ENCODE measurements at regions not wholly inside any gene's neighbourhood (a gene's known extent, or its start where the extent isn't known, plus 50 kb on each side); places are given as distances from the start of the nearest gene placed in this dataset.

DNA sequence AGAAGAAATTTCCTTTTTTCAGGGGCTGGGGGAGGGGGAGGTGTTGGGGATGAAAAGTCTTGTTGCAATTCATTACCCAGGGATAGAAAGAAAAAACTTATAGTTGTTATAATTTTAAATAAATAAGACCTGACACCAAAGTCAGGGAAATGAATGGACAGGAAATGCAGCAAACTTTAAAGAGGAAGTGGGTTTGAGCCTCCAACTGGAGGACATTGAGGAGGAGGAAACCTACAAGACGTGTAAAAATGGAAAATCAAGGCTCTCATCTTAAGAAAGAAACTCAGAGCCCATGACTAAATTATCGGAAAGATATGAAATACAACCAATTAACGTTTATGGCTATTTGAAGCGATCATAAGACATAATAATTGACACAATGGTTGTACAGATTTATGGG lies 54.4 kb downstream of the NIBAN1 start:
- DNase-seq, result no peak

DNA sequence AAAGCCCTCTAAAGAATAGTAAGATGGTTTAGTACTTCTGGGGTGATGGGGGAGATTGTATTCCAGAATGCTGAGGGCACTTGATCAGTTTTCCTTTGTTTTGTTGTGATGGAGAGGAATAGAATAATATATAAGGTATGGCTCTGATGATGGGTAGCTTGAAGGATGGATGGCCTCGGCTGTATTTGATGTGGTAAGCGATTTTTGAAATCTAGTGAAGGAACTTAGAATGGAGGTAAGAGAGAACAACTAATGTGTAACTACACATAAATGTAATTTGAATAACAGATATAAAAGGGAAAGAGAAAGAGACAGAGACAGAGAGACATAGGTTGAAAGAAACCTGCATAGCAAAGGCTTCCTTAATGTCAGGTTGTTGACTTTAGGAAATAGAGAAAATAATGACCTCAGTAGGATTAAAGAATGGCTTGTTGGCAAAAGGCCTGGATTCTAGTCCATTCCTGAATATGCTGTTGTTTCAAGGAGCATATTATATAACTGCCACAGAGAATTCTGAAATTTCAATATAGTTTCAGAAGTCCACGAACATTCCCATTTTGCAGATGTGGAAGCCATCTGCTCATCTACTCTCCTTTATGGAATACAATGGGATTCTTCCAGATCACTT lies 58.7 kb downstream of the NIBAN1 start:
- no peak for DNase-seq

DNA sequence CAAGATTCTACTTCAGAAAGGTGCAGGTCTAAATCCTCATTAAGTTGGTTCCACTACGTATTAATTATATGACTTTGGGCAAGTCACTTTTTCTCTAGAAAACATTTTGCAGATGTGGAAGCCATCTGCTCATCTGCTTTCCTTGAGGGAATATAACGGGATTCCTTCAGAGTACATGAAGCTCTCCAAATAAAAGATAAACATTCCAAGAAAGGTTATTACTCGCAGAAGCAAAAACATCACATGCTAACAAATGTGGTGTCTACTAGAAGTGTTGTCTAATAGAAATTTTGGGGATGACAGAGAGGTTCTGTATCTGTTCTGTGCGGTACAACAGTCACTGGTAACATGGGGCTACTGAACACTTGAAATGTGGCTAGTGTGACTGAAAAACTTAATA lies 60.2 kb downstream of the NIBAN1 start:
- DNase-seq, result no peak

DNA sequence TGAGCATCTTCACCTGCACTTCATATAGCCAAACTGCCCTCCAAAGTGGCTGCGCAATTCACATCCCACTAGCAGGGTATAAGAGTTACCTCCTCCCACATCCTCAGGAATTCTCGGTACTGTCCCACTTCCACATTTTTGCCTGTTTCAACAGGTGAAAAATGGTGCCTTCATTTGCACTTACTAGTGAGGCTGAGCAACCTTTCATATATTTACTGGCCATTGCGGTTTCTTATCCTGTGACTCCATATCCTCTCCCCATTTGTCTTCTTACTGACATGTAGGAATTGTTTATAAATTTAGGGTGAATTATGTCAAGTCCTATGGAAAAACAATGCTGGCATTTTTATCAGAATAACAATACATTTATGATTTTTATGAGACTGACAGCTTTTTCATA lies 61.9 kb downstream of the NIBAN1 start:
- DNase-seq, result no peak

DNA sequence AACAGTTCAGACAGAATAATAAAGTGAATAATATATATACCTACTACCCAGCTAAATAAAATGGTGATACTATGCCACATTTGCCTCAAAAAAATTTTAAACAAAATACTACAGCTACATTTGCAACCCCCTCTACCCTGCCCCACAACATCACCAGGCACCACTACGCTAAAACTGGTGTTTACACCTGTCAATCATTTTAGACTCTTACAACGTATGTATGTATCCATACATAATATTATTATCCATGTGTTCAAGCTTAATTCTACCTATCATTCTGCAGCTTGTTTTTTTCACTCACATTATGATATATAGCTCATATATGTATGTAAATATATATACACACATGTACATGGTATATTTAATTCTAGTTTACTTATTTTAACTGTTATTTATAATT lies 62.5 kb downstream of the NIBAN1 start:
- no peak for DNase-seq

DNA sequence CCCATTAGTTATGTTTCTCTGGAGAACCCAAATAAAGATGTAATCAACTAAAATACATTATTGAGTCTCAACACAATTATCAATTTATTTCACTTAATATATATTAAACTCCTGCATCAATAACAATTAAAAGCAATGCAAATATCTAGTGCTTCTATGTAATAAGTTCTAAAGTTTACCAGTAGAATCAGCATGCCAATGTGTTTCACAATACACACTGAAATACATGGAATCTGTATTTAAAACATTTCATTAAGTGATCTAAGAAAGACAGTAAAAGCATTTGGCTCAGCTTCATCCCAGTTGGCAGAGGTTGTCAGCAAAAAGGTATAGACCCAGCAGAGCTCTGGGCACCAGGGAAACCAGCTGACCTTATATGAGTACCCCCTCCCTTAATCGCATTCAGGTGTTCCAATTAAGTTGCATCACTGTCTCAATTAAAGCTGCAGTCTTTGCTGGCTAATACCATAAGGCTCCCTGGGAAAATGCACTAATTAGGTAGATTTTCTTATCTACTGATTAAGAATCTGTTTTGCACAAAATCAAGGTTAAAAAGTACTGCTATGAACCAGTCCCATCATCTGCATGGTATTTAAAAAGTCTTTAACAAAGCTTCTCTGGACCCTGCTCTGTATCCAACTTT lies 63.1 kb downstream of the NIBAN1 start:
- DNase-seq, result no peak

DNA sequence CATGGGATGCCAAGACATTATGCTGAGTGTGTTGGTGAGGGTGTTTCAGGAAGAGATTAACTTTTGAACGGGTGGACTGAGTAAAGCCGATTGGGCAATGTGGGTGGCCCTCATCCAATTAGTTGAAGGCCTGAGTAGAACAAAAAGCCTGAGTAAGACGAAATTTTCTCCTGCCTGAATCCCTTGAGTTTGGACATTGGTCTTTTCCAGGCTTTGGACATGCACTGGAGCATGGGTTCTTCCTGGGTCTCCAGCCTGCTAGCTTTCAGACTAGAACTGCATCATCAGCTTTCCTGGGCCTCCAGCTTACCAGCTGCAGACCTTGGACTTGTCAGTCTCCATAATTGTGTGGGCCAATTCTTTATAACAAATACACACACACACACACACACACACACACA lies 63.6 kb downstream of the NIBAN1 start:
- DNase-seq, result no peak

DNA sequence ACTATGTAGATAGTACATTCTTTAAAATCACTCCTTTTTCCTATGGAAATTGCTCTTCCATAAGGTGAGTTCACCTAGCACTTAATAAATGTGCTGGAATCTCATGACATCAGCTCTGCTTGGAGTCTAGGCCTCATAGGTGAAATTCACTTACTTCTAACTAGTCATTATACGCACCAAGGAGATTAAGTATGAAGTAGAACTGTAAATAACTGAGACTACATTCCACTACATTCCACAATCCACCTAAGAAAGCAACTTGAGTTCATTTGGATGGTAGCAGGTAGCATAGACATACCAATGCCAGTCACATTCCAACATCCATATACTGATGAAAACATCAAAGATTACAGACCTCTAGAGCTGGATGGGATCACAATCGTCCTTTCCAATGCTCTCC lies 64.3 kb downstream of the NIBAN1 start:
- DNase-seq, result no peak

DNA sequence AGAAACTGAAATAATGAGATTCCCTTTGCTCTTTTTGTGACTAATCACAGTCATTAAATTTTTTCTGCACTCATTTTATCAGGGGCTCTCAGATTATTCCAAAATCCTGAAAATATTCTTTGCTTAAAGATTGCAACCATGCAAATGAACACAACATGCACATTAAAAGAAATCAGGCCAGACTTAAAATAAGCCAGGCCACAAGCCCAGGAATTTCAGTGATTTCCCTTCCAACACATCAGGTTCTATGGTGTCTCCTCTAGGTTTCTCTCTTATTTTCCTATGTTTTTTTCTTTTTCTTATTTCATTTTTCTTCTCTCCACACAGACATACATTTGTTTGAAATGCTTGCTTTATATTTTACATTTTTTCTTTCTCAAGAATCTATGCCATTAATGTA lies 65.3 kb downstream of the NIBAN1 start:
- DNase-seq, result no peak

DNA sequence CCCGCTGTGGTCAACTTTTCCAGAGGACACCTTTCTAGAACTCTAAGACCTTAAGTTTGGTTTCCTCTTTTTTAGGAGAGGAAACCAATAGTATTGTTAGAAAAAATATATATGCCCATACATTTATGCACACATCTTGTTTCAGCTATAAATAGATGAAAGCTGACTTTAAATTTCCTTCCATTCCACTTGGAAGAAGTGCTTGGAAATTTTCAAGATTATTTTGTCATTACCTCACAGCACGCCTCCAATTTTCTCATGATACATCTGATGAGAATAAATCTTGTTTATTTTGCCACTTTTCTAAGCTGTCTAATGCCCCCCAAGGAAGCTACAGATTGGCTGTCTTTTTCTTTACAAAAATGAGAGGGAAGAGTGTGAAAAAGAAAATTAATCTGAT lies 65.8 kb downstream of the NIBAN1 start:
- DNase-seq, result no peak

DNA sequence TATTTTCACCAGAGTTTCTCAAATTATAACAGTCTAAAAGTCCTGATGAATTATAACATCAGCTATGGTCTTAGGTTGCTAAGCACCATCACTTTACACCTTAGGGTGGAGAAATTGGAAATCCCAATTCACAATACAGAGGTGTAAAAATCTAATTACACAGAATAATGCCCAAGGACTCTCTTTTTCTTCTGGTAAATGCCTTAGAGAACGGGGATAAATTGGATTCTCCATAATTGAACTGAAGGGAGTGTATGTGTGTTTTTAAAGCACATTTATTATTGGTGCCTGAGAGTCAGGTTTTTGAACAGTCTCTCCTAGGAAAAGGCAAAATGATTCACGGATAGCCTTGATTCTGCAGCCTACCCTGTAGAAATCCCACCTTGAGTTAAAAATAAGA lies 66.8 kb downstream of the NIBAN1 start:
- DNase-seq, result no peak

DNA sequence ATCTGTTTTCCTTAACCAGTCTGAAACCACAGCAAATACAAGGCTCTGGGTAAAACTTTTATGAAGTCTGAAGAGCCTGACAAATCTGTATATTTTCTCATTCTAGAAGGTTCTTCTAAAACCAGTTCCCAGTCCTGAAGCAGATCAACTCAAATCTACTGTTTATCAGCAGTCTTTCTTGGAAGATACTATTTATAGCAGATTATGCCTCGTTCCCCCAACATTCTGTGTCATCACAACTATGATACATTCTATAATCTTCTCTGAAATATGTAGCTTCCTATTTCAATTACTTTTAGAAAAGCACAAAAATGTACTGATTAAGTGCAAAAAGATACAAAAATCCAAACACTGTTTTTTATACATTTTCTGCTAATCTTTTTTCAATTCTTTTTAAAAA lies 67.5 kb downstream of the NIBAN1 start:
- DNase-seq, result no peak

DNA sequence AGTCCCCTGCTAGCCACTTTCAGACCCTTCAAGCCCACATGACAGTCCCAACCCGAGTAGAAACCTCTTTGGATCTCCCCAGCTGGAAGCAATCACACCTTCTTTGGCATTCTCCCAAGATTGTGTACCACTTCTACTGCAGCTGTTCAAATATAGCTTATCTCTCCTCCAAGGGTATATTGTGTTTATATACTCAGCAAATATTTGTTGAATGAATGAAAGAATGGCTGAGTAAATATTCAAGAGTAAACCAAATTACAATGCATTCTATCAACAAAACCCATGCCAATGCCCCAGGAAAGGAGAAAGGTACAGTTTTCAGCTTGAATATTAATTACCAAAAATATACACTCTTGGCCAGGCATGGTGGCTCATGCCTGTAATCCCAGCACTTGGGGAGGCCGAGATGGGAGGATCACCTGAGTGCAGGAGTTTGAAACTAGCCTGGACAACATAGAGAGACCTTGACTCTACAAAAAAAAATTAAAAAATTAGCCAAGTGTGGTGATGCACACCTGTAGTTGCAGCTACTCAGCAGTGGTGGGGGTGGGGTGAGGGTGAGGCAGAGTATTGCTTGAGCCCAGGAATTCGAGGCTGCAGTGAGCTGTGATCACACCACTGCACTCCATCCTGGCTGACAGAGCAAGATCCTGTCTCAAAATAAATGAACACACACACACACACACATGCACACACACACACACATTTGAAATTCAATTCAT lies 68.5 kb downstream of the NIBAN1 start:
- no peak for DNase-seq

DNA sequence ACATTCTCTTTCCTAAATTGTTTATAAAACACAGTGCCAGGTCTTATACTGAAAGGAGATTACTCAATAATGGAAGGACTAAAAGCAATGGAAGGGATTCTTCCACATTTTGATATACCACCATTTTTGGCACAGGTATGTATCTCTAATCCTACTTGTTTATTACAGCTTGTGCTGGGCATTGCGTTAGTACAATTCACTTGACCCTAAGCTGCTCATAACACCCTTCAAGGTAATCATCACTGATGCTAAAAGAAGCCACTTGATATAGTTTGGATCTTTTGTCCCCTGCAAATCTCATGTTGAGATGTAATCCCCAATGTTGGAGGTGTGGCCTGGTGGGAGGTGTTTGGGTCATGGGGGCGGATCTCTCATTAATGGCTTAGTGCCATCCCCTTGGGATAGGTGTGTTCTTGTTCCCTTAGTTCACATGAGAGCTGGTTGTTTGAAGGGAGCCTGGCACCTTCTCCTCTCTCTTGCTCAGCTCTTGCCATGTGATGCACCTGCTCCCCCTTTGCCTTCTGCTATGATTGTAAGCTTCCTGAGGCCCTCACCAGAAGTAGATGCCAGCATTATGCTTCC lies 71.1 kb downstream of the NIBAN1 start:
- DNase-seq, result no peak

DNA sequence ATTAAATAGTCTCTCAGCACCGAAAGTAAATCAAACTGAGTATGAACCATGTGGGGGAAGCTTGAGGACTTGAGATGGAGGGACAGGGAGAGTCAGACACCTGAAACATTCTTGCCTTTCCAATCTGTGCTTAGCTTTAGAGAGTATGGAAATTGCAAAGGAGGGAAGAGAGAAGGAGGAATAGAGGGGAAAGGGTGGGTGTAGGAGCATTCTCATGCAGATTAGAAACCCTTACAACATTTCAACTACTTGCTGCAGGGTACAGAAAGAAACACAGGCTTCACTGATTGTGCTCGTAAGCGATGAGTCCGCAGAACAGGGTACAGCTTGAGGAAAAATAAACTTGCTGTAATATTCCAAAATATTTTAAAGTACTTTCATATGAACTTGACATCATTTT lies 73.8 kb downstream of the NIBAN1 start:
- no peak for DNase-seq

DNA sequence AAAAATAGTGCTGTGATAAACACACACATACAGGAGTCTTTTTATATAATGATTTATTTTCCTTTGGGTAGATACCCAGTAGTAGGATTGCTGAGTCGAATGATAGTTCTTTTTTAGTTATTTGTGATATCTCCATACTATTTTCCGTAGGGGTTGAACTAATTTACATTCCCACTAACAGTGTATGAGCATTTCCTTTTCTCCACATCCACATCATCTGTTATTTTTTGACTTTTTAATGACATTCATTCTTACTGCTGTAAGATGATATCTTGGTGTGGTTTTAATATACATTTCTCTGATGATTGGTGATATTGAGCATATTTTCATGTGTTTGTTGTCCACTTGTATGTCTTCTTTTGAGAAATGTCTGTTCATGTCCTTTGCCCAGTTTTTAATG lies 78.3 kb downstream of the NIBAN1 start:
- no peak for DNase-seq

DNA sequence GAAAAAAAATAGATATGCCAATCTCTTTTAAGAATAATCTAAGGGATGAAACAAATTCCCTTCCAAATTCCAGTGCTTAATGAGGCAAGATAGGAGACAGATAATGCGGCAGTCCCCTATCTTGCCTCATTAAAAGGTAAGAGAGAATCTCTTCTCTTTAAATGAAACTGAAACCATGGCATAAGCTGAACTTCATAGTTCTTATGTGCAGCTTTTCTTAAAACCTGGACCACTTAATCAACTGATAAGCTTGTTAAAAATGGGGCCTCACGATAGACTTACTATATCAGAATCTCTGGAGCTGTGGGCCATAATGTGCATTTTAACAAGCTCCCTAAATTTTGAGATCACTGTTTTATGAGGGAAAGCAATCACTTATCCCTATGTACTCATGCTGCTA lies 79.2 kb downstream of the NIBAN1 start:
- DNase-seq, result no peak

DNA sequence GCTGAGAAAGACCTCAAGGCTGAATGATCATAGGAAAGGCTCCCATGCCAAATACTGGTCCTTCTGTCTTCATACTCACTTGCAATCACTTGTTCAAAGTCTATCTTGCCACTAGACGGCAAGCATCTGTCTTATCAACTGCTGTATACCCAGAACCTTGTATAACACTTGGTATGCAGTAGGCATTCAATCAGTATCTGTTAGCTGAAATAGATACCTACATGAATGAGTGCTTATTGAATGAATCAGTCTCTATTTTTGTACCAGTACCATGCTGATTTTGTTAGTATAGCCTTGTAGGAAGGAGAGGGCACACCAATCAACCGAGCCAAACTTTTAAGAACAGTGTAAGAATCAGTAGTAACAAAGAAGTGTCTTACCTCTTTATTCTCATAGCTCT lies 80.6 kb downstream of the NIBAN1 start:
- no peak for DNase-seq

DNA sequence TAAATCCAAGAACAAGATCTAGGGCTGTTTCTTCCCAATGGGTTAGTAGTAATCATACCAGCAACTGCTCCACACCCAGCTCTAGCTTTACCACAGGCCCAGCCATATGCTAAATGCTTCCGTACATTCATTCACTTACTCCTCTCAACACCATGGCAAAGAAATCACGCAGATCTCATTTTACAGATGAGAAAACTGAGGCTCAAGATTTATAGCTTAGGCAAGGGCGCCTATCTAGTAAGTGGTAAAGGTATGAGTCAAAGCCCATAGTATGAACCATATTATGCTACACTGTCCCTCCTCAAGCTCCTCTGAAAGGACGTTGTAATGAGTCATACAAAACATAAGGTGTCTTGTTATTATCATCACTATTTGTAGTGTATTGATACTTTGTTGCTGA lies 82.2 kb downstream of the NIBAN1 start:
- no peak for DNase-seq

DNA sequence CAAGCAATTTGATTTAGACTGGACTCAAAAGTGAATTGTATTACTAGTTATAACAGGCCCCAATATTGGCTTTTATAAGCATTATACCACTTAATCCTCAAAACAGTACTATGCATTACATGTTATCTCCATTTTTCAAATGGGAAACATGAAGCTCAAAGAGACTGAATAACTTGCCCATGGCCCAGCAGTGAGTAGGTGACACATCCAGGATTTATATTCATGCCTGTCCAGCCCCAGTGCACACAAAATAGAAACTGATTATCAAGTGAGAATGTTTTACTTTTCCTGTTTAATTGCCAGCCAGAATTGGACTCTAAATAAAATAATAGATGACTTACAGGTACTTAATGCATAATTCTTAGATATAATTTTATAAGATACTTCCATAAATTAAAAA lies 82.9 kb downstream of the NIBAN1 start:
- no peak for DNase-seq

DNA sequence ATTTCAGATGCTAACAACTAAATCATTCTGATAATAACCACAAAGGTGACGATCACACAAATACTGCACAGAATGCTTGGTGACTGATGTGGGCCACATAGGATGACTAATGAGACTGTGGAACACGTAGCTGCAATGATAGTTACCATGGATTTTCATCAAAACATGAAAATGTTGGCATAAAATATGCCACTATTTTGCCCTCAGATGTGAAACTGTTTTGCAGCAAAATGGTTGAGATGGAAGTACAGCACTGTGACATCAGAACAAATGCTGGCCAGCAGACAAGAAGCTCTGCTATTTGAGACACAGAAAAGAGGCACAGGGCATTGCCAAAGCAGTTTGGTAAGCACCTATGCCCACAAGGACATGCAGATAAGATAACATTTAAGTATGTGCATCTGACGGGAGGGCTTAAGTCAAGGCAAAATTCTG lies 83.8 kb downstream of the NIBAN1 start:
- DNase-seq, result peak; percentile 31

DNA sequence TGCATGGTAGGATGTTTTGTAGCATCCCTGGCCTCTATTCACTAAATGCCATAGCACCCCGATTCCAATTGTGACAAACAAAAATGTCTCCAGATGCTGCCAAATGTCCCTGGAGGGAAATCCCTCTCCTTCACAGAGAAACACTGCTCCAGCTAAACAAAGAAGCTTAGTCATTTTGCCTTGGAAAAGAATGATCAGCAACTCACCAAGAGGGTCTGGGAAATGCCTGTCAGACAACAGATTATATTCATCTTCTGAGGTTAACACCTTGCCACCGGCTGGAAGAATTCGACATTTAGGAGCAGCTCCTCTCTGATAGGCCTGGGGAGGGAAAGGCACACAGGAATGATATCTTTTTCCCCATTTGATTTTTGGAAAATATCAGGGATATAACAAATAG lies 84.4 kb downstream of the NIBAN1 start:
- no peak for DNase-seq

DNA sequence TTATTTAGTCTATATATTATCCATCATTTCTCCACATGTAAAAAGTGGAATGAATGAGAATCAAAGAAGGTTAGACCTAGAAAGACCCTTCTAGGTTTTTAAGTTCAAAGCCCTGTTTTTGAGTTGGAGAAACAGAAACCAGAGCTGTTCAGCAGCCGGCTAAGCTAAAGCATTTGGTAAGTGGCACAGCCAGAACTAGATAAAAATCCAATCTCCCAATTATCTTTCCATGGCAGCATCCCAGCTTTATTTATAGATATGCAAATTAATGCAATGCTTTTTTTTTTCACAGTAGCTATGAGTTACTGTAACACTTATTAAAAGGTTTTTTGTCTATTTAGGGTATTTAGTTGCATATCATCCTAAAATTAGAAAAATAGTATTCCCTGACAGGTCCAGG lies 85.1 kb downstream of the NIBAN1 start:
- no peak for DNase-seq

DNA sequence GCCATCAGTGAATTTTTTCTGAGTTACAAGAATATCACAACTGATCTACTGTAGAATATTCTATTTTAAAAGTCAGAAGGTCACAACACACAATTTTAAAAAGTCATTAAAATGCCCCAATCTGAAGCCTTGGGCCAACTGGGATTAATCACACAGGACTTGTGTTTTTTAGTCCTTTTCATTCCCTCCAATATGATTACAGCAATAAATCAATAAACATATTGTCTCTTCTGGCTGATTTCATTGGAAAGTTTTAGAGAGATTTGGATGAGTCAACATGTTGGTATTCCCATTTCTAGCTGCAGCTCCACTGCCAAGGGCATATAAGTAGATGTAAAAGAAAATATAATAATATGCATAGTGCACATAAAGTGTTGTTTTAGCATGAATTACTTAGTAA lies 85.8 kb downstream of the NIBAN1 start:
- no peak for DNase-seq

All from T-helper 9 cell (primary cell).